GM23338 (cell line): ENCODE measurements at regions not wholly inside any gene's neighbourhood (a gene's known extent, or its start where the extent isn't known, plus 50 kb on each side); places are given as distances from the start of the nearest gene placed in this dataset.

ENCODE experiments used
- ATAC-seq: fragments of 200-7000 bp; cut with Tn5 transposase; 3 replicates; pipeline ENCODE4 v1.9.1; 2020
- DNase-seq: peaks from one replicate; pipeline ENCODE4 v3.0.0-alpha.2; 2015; ENCODE audit warnings: low spot score
- H2AFZ ChIP-seq: fragments of 200-600 bp; sonication (generic); 2 replicates; pipeline ENCODE4 v1.8.0; 2016; ENCODE audit warnings: antibody characterized with exemption, mild to moderate bottlenecking, moderate library complexity
- H3F3A ChIP-seq: fragments of 200-600 bp; sonication (generic); replicated peaks from 2 replicates; pipeline ENCODE4 v1.8.0; 2017; ENCODE audit warnings: antibody characterized with exemption, mixed run types, low read depth
- H3K27ac ChIP-seq: fragments of 200-600 bp; sonication (generic); 2 replicates; pipeline ENCODE4 v1.6.1; 2016; ENCODE audit warnings: low read depth
- H3K27me3 ChIP-seq: fragments of 200-600 bp; sonication (generic); 2 replicates; pipeline ENCODE4 v1.8.0; 2016; ENCODE audit warnings: mild to moderate bottlenecking, mixed run types, moderate library complexity; ENCODE audit not compliant: insufficient read depth
- H3K36me3 ChIP-seq: fragments of 200-600 bp; sonication (generic); 2 replicates; pipeline ENCODE4 v1.8.0; 2016; ENCODE audit warnings: mild to moderate bottlenecking; ENCODE audit not compliant: insufficient read depth
- H3K4me1 ChIP-seq: fragments of 200-600 bp; sonication (generic); 2 replicates; pipeline ENCODE4 v1.8.0; 2016; ENCODE audit warnings: mild to moderate bottlenecking, moderate library complexity; ENCODE audit not compliant: insufficient read depth
- H3K4me2 ChIP-seq: fragments of 200-600 bp; sonication (generic); 2 replicates; pipeline ENCODE4 v1.7.1; 2017; ENCODE audit warnings: mixed run types
- H3K4me3 ChIP-seq: fragments of 200-600 bp; sonication (generic); 2 replicates; pipeline ENCODE4 v1.6.1; 2016; ENCODE audit warnings: mixed run types
- H3K79me2 ChIP-seq: fragments of 200-600 bp; sonication (generic); replicated peaks from 2 replicates; pipeline ENCODE4 v1.8.0; 2017; ENCODE audit warnings: mild to moderate bottlenecking; ENCODE audit not compliant: insufficient read depth
- H3K9me2 ChIP-seq: fragments of 200-600 bp; sonication (generic); 2 replicates; pipeline ENCODE4 v1.8.0; 2017; ENCODE audit not compliant: insufficient read depth
- H4K20me1 ChIP-seq: fragments of 200-600 bp; sonication (generic); replicated peaks from 2 replicates; pipeline ENCODE4 v1.8.0; 2017; ENCODE audit warnings: mild to moderate bottlenecking; ENCODE audit not compliant: insufficient read depth
- H3K27ac Mint-ChIP-seq: 2 replicates; pipeline ENCODE4 v1.8.0; 2020; ENCODE audit warnings: inconsistent platforms, mild to moderate bottlenecking, moderate library complexity, mixed read lengths
- H3K27me3 Mint-ChIP-seq: 3 replicates; pipeline ENCODE4 v1.8.0; 2022; ENCODE audit warnings: low read depth, mild to moderate bottlenecking, moderate library complexity, mixed read lengths, inconsistent platforms; ENCODE audit not compliant: insufficient read depth, poor library complexity
- H3K36me3 Mint-ChIP-seq: 3 replicates; pipeline ENCODE4 v1.8.0; 2021; ENCODE audit warnings: low read depth, mild to moderate bottlenecking, inconsistent platforms, moderate library complexity, mixed read lengths
- H3K4me1 Mint-ChIP-seq: 3 replicates; pipeline ENCODE4 v1.8.0; 2020; ENCODE audit warnings: mild to moderate bottlenecking, inconsistent platforms, mixed read lengths
- H3K4me3 Mint-ChIP-seq: 3 replicates; pipeline ENCODE4 v1.8.0; 2021; ENCODE audit warnings: moderate library complexity, mild to moderate bottlenecking, inconsistent platforms, mixed read lengths
- H3K9me3 Mint-ChIP-seq: 3 replicates; pipeline ENCODE4 v1.8.0; 2020; ENCODE audit warnings: moderate library complexity, mild to moderate bottlenecking, inconsistent platforms, mixed read lengths
- EZH2phosphoT487 ChIP-seq: fragments of 200-600 bp; sonication (generic); IDR thresholded peaks from one replicate; pipeline ENCODE4 v1.8.1; 2018; ENCODE audit warnings: antibody characterized with exemption; ENCODE audit not compliant: unreplicated experiment
- POLR2AphosphoS5 ChIP-seq: IDR thresholded peaks from 2 replicates; pipeline ENCODE4 v1.6.1; 2016; ENCODE audit warnings: antibody characterized with exemption, low read depth
- STAT1 ChIP-seq: IDR thresholded peaks from one replicate; pipeline ENCODE4 v1.6.1; 2016; ENCODE audit warnings: antibody characterized with exemption; ENCODE audit not compliant: unreplicated experiment
- ZNF114 ChIP-seq: fragments of 250-450 bp; sonication (Bioruptor Pico); IDR thresholded peaks from 2 replicates; pipeline ENCODE4 v1.5.0; 2020; ENCODE audit warnings: mild to moderate bottlenecking, moderate library complexity
- ZNF331 ChIP-seq: fragments of 250-450 bp; sonication (Bioruptor Pico); IDR thresholded peaks from 2 replicates; pipeline ENCODE4 v1.5.0; 2020; ENCODE audit warnings: low read depth, mild to moderate bottlenecking, moderate library complexity
- TF ChIP-seq, protein P1 (sequence below): IDR thresholded peaks from 2 replicates; pipeline ENCODE4 v1.6.1; 2016; ENCODE audit warnings: antibody characterized with exemption
- TF ChIP-seq, protein P2 (sequence below), 2 experiments: fragments of 200-600 bp in 1 of 2; sonication (generic) in 1 of 2; conservative IDR thresholded peaks; 2 replicates each; pipeline versions ENCODE4 v1.5.1 to v1.6.1; 2016 to 2017; ENCODE audit warnings: antibody characterized with exemption in 2 of 2, low read depth in 2 of 2, mild to moderate bottlenecking in 2 of 2, moderate library complexity in 1 of 2
- TF ChIP-seq, protein P3 (sequence below): IDR thresholded peaks from one replicate; pipeline ENCODE4 v1.6.1; 2018; ENCODE audit warnings: antibody characterized with exemption; ENCODE audit not compliant: unreplicated experiment
- TF ChIP-seq, protein P4 (sequence below): fragments of 250-450 bp; sonication (Bioruptor Pico); IDR thresholded peaks from 2 replicates; pipeline ENCODE4 v1.5.0; 2020; ENCODE audit warnings: mild to moderate bottlenecking, moderate library complexity

DNA sequence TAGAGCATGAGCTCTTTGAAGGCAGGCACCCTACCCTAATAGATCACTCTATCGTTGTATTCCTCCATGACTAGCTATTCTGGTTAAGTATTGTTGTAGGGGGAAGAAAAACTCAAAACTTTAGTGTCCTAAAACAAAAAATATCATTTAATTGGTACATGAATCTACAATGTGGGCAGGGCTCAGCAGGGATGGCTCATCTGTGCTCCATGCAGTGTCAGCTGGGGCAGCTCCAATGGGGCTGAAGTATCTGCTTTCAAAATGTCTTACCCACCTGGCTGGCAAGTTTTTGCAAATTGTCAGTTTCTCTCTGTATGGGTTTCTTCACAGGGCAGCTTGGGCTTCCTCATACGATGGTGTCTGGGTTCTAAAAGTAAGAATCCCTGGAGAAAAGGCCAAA lies 83.2 kb upstream of the ITGA6 start:
- peaks cover 14% of the 10 kb centered on the region for H3K4me1 Mint-ChIP-seq
- H3K4me3 Mint-ChIP-seq = no peak overlapping the region
- peaks cover 5% of the 10 kb centered on the region for H3K27me3 Mint-ChIP-seq
- Histone ChIP-seq H3K79me2 (no peaks in the 10 kb centered on the region), H3K4me1 (peaks cover 17% of the 10 kb centered on the region), H3K9me2 (0 out of 2 replicates have a peak, but pooled peaks cover 7% of the 10 kb centered on the region), H4K20me1 (no peaks in the 10 kb centered on the region), H3K4me3 (no peak overlapping the region), H3F3A (no peaks in the 10 kb centered on the region), H3K27ac (no peak overlapping the region), H3K27me3 (no peaks in the 10 kb centered on the region), H3K36me3 (peaks cover 13% of the 10 kb centered on the region; the same call in 1 of the 2 replicates), H3K4me2 (no peak overlapping the region), H2AFZ (no peak overlapping the region)
- ATAC-seq (no peak), DNase-seq (no peak)
- peak; percentile 99 for TF ChIP-seq ZNF331 (CRISPR knock-in tag)
- TF ChIP-seq, protein P1, sequence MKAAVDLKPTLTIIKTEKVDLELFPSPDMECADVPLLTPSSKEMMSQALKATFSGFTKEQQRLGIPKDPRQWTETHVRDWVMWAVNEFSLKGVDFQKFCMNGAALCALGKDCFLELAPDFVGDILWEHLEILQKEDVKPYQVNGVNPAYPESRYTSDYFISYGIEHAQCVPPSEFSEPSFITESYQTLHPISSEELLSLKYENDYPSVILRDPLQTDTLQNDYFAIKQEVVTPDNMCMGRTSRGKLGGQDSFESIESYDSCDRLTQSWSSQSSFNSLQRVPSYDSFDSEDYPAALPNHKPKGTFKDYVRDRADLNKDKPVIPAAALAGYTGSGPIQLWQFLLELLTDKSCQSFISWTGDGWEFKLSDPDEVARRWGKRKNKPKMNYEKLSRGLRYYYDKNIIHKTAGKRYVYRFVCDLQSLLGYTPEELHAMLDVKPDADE = no peak
- TF ChIP-seq, protein P2, sequence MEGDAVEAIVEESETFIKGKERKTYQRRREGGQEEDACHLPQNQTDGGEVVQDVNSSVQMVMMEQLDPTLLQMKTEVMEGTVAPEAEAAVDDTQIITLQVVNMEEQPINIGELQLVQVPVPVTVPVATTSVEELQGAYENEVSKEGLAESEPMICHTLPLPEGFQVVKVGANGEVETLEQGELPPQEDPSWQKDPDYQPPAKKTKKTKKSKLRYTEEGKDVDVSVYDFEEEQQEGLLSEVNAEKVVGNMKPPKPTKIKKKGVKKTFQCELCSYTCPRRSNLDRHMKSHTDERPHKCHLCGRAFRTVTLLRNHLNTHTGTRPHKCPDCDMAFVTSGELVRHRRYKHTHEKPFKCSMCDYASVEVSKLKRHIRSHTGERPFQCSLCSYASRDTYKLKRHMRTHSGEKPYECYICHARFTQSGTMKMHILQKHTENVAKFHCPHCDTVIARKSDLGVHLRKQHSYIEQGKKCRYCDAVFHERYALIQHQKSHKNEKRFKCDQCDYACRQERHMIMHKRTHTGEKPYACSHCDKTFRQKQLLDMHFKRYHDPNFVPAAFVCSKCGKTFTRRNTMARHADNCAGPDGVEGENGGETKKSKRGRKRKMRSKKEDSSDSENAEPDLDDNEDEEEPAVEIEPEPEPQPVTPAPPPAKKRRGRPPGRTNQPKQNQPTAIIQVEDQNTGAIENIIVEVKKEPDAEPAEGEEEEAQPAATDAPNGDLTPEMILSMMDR (conservative IDR thresholded peaks at IDR 0.05; ENCODE audit: low read depth in 2 of 2) = no peak
- no peak for TF ChIP-seq EZH2phosphoT487
- peaks cover 31% of the 10 kb centered on the region for H3K9me3 Mint-ChIP-seq
- no peak overlapping the region for H3K27ac Mint-ChIP-seq
- H3K36me3 Mint-ChIP-seq = peaks cover 23% of the 10 kb centered on the region

DNA sequence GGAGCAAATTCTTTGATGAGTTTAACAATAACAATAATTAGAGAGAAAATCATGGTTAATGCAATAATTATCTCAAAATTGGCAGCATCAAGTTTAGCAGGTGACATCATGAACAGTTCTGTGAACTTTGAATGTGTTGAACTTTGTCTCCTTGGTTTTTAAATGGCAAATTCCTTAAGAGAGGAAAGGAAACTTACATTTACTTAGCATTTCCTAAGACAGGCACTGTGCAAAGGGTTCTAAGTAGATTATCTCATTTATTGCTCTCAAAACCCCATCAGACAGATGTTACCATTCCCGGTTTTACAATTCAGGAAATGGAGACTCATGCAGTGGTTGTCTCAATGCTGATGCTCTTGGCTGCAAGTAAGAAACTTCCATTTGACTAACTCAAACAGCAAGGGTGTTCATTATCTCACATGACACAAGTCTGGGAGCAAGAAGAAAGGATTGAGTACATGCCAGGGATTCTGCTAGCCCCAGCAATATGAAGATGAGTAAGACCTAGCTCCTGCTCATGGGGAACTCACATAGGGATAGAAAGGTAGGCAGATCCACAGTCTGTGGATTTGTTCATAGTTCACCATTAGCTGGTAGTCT lies 81.3 kb upstream of the ITGA6 start:
- ATAC-seq (no peak), DNase-seq (no peak)
- Histone ChIP-seq H3K4me1 (0 out of 2 replicates have a peak, but pooled peaks cover 9% of the 10 kb centered on the region), H3K36me3 (peaks cover 13% of the 10 kb centered on the region; the same call in 1 of the 2 replicates), H2AFZ (no peak overlapping the region), H3K27me3 (no peaks in the 10 kb centered on the region), H4K20me1 (no peaks in the 10 kb centered on the region), H3K4me2 (no peak overlapping the region), H3K4me3 (no peak overlapping the region), H3F3A (no peaks in the 10 kb centered on the region), H3K9me2 (0 out of 2 replicates have a peak, but pooled peaks cover 5% of the 10 kb centered on the region), H3K79me2 (no peaks in the 10 kb centered on the region), H3K27ac (no peak overlapping the region)
- Mint-ChIP-seq H3K4me1 (peaks cover 5% of the 10 kb centered on the region), H3K36me3 (peaks cover 23% of the 10 kb centered on the region), H3K27ac (no peak overlapping the region), H3K9me3 (peaks cover 31% of the 10 kb centered on the region), H3K27me3 (peaks cover 5% of the 10 kb centered on the region), H3K4me3 (no peak overlapping the region)
- no peak for TF ChIP-seq ZNF114 (CRISPR knock-in tag)
- no peak for TF ChIP-seq ZNF331 (CRISPR knock-in tag)
- TF ChIP-seq, protein P3, sequence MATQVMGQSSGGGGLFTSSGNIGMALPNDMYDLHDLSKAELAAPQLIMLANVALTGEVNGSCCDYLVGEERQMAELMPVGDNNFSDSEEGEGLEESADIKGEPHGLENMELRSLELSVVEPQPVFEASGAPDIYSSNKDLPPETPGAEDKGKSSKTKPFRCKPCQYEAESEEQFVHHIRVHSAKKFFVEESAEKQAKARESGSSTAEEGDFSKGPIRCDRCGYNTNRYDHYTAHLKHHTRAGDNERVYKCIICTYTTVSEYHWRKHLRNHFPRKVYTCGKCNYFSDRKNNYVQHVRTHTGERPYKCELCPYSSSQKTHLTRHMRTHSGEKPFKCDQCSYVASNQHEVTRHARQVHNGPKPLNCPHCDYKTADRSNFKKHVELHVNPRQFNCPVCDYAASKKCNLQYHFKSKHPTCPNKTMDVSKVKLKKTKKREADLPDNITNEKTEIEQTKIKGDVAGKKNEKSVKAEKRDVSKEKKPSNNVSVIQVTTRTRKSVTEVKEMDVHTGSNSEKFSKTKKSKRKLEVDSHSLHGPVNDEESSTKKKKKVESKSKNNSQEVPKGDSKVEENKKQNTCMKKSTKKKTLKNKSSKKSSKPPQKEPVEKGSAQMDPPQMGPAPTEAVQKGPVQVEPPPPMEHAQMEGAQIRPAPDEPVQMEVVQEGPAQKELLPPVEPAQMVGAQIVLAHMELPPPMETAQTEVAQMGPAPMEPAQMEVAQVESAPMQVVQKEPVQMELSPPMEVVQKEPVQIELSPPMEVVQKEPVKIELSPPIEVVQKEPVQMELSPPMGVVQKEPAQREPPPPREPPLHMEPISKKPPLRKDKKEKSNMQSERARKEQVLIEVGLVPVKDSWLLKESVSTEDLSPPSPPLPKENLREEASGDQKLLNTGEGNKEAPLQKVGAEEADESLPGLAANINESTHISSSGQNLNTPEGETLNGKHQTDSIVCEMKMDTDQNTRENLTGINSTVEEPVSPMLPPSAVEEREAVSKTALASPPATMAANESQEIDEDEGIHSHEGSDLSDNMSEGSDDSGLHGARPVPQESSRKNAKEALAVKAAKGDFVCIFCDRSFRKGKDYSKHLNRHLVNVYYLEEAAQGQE = no peak
- TF ChIP-seq, protein P4, sequence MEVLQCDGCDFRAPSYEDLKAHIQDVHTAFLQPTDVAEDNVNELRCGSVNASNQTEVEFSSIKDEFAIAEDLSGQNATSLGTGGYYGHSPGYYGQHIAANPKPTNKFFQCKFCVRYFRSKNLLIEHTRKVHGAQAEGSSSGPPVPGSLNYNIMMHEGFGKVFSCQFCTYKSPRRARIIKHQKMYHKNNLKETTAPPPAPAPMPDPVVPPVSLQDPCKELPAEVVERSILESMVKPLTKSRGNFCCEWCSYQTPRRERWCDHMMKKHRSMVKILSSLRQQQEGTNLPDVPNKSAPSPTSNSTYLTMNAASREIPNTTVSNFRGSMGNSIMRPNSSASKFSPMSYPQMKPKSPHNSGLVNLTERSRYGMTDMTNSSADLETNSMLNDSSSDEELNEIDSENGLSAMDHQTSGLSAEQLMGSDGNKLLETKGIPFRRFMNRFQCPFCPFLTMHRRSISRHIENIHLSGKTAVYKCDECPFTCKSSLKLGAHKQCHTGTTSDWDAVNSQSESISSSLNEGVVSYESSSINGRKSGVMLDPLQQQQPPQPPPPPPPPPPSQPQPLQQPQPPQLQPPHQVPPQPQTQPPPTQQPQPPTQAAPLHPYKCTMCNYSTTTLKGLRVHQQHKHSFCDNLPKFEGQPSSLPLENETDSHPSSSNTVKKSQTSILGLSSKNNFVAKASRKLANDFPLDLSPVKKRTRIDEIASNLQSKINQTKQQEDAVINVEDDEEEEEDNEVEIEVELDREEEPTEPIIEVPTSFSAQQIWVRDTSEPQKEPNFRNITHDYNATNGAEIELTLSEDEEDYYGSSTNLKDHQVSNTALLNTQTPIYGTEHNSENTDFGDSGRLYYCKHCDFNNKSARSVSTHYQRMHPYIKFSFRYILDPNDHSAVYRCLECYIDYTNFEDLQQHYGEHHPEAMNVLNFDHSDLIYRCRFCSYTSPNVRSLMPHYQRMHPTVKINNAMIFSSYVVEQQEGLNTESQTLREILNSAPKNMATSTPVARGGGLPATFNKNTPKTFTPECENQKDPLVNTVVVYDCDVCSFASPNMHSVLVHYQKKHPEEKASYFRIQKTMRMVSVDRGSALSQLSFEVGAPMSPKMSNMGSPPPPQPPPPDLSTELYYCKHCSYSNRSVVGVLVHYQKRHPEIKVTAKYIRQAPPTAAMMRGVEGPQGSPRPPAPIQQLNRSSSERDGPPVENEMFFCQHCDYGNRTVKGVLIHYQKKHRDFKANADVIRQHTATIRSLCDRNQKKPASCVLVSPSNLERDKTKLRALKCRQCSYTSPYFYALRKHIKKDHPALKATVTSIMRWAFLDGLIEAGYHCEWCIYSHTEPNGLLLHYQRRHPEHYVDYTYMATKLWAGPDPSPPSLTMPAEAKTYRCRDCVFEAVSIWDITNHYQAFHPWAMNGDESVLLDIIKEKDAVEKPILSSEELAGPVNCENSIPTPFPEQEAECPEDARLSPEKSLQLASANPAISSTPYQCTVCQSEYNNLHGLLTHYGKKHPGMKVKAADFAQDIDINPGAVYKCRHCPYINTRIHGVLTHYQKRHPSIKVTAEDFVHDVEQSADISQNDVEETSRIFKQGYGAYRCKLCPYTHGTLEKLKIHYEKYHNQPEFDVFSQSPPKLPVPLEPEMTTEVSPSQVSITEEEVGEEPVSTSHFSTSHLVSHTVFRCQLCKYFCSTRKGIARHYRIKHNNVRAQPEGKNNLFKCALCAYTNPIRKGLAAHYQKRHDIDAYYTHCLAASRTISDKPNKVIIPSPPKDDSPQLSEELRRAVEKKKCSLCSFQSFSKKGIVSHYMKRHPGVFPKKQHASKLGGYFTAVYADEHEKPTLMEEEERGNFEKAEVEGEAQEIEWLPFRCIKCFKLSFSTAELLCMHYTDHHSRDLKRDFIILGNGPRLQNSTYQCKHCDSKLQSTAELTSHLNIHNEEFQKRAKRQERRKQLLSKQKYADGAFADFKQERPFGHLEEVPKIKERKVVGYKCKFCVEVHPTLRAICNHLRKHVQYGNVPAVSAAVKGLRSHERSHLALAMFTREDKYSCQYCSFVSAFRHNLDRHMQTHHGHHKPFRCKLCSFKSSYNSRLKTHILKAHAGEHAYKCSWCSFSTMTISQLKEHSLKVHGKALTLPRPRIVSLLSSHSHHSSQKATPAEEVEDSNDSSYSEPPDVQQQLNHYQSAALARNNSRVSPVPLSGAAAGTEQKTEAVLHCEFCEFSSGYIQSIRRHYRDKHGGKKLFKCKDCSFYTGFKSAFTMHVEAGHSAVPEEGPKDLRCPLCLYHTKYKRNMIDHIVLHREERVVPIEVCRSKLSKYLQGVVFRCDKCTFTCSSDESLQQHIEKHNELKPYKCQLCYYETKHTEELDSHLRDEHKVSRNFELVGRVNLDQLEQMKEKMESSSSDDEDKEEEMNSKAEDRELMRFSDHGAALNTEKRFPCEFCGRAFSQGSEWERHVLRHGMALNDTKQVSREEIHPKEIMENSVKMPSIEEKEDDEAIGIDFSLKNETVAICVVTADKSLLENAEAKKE (CRISPR knock-in tag) = no peak
- no peak for TF ChIP-seq POLR2AphosphoS5
- no peak for TF ChIP-seq STAT1
